Activated CD8-positive, alpha-beta T cell treated with anti-CD3 and anti-CD28 coated beads for 36 hours (primary cell): ENCODE measurements at regions not wholly inside any gene's neighbourhood (a gene's known extent, or its start where the extent isn't known, plus 50 kb on each side); places are given as distances from the start of the nearest gene placed in this dataset.
A peak's percentile ranks its signal among the peaks of the same experiment; 100 is the strongest.
"Not testable (repeated sequence)": the region's sequence is repeated elsewhere in the genome, so short reads cannot be mapped to it uniquely, and the experiment has no call there.

Experiments used
- ATAC-seq: fragments of 200-7000 bp; cut with Tn5 transposase; one replicate; pipeline ENCODE4 v1.10.0; 2021; ENCODE audit warnings: mild to moderate bottlenecking, moderate library complexity
- CTCF ChIA-PET: fragments of 350-600 bp; sonication (Branson Sonifier 250); formaldehyde crosslinking; loops from one replicate; lab custom pipeline; 2021; ENCODE audit warnings: antibody characterized with exemption; lab: Charles Lee
- POLR2A ChIA-PET: fragments of 350-600 bp; sonication (Branson Sonifier 250); formaldehyde crosslinking; loops from one replicate; lab custom pipeline; 2021; ENCODE audit warnings: antibody characterized with exemption; lab: Charles Lee
- DNase-seq: peaks from one replicate; pipeline ENCODE4 v3.0.0-alpha.2; 2020
- H3K27ac Mint-ChIP-seq: one replicate; pipeline ENCODE4 v1.8.0; 2021; ENCODE audit warnings: mild to moderate bottlenecking, mixed read lengths
- H3K27me3 Mint-ChIP-seq: one replicate; pipeline ENCODE4 v1.8.0; 2021; ENCODE audit warnings: mixed read lengths
- H3K36me3 Mint-ChIP-seq: one replicate; pipeline ENCODE4 v1.8.0; 2021; ENCODE audit warnings: low read depth, mixed read lengths
- H3K4me1 Mint-ChIP-seq: one replicate; pipeline ENCODE4 v1.8.0; 2021; ENCODE audit warnings: low read depth, mixed read lengths
- H3K4me3 Mint-ChIP-seq: one replicate; pipeline ENCODE4 v1.8.0; 2021; ENCODE audit warnings: mild to moderate bottlenecking, moderate library complexity, mixed read lengths
- H3K9me3 Mint-ChIP-seq: one replicate; pipeline ENCODE4 v1.8.0; 2021; ENCODE audit warnings: mixed read lengths
- CTCF ChIP-seq: fragments of 200-600 bp; IDR thresholded peaks from one replicate; pipeline ENCODE4 v1.8.0; 2022; ENCODE audit warnings: antibody characterized with exemption, mild to moderate bottlenecking
- intact Hi-C: fragments of 100-400 bp; cut with micrococcal nuclease; formaldehyde crosslinking; loops from one replicate; pipeline ENCODE4 v1.10.0; 2022

- H3K36me3 Mint-ChIP-seq: no peaks in the 10 kb centered on the region
- H3K9me3 Mint-ChIP-seq: no peaks in the 10 kb centered on the region
- ChIA-PET CTCF (interaction anchor here (0.6 to 5.3 kb wide), 23 partner anchors 10 to 697 kb away, joined by 3 to 46 read pairs (median 3); partner anchors contain the start of gene PRPS2), POLR2A (interaction anchor here (0.8 to 1.6 kb wide), 4 partner anchors 60 to 541 kb away, joined by 3 to 6 read pairs (median 4); no protein-coding TSS in a partner anchor)
- H3K27ac Mint-ChIP-seq: peak overlapping the region; percentile 80
- no peak overlapping the region for H3K4me3 Mint-ChIP-seq
- TF ChIP-seq CTCF: peak; percentile 35
- ATAC-seq: peak; percentile 79
- H3K4me1 Mint-ChIP-seq: peaks cover 35% of the 10 kb centered on the region
- H3K27me3 Mint-ChIP-seq: no peaks in the 10 kb centered on the region
- intact Hi-C loops: loop anchor here (2.0 kb wide), 2 partner anchors 395 to 541 kb away; no protein-coding TSS in a partner anchor
- DNase-seq: peak; percentile 60
Observed at GRCh38 chrX:13487731-13488505, 81.5 kb upstream of the EGFL6 start.

GRCh38 chrX:13485167-13485566, 84.2 kb upstream of the EGFL6 start:
- H3K36me3 Mint-ChIP-seq: no peaks in the 10 kb centered on the region

GRCh38 chrX:13483773-13484172, 85.6 kb upstream of the EGFL6 start:
- no peak for TF ChIP-seq CTCF
- ChIA-PET CTCF (interaction anchor here (1.6 to 2.4 kb wide), 2 partner anchors 391 to 537 kb away, joined by 6 read pairs; no protein-coding TSS in a partner anchor), POLR2A (no interaction called here)
- Mint-ChIP-seq H3K4me1 (peaks cover 35% of the 10 kb centered on the region), H3K9me3 (no peaks in the 10 kb centered on the region), H3K4me3 (no peak overlapping the region), H3K36me3 (no peaks in the 10 kb centered on the region), H3K27ac (peak overlapping the region; percentile 15), H3K27me3 (no peaks in the 10 kb centered on the region)
- peak; percentile 57 for ATAC-seq
- no peak for DNase-seq
- intact Hi-C loops: no loop called here

More at GRCh38 chrX:13485167-13485566, 84.2 kb upstream of the EGFL6 start:
- Mint-ChIP-seq H3K9me3 (no peaks in the 10 kb centered on the region), H3K4me3 (no peak overlapping the region), H3K4me1 (peaks cover 35% of the 10 kb centered on the region), H3K27ac (no peak overlapping the region), H3K27me3 (no peaks in the 10 kb centered on the region)
- no peak for ATAC-seq
- intact Hi-C loops: no loop called here
- CTCF ChIA-PET: interaction anchor here (1.1 to 2.4 kb wide), 3 partner anchors 161 to 538 kb away, joined by 3 to 6 read pairs (median 6); no protein-coding TSS in a partner anchor
- no peak for DNase-seq
- POLR2A ChIA-PET: interaction anchor here (1.0 kb wide), 1 partner anchor 49 kb away, joined by 3 read pairs; no protein-coding TSS in a partner anchor
- no peak for TF ChIP-seq CTCF

- ATAC-seq: no peak
- DNase-seq: no peak
- TF ChIP-seq CTCF: no peak
- no peaks in the 10 kb centered on the region for H3K27me3 Mint-ChIP-seq
- intact Hi-C loops: no loop called here
- H3K36me3 Mint-ChIP-seq: no peaks in the 10 kb centered on the region
- H3K4me3 Mint-ChIP-seq: no peak overlapping the region
- ChIA-PET POLR2A (no interaction called here), CTCF (interaction anchor here (1.6 kb wide), 1 partner anchor 536 kb away, joined by 6 read pairs; no protein-coding TSS in a partner anchor)
- H3K27ac Mint-ChIP-seq: peak overlapping the region; percentile 52
- no peaks in the 10 kb centered on the region for H3K9me3 Mint-ChIP-seq
- H3K4me1 Mint-ChIP-seq: peaks cover 32% of the 10 kb centered on the region
Observed at GRCh38 chrX:13482746-13483541, 86.5 kb upstream of the EGFL6 start.

- DNase-seq, H3K4me3 Mint-ChIP-seq, H3K9me3 Mint-ChIP-seq, CTCF ChIA-PET, ATAC-seq, intact Hi-C loops, H3K36me3 Mint-ChIP-seq, H3K27ac Mint-ChIP-seq, H3K27me3 Mint-ChIP-seq: not testable (repeated sequence)
- peaks cover 13% of the 10 kb centered on the region for H3K4me1 Mint-ChIP-seq
- POLR2A ChIA-PET: interaction anchor here (0.9 kb wide), 1 partner anchor 75 kb away, joined by 3 read pairs; no protein-coding TSS in a partner anchor
Observed at GRCh38 chrX:13480780-13481179, 88.6 kb upstream of the EGFL6 start.
